Chondrocyte (in vitro differentiated cells): ENCODE measurements at regions not wholly inside any gene's neighbourhood (a gene's known extent, or its start where the extent isn't known, plus 50 kb on each side); places are given as distances from the start of the nearest gene placed in this dataset.
"Not testable (repeated sequence)": the region's sequence is repeated elsewhere in the genome, so short reads cannot be mapped to it uniquely, and the experiment has no call there.

Experiments used
- DNase-seq: peaks from one replicate; pipeline ENCODE4 v3.0.0; 2021; ENCODE audit warnings: mixed read lengths, low spot score
- H3K27ac Mint-ChIP-seq: one replicate; pipeline ENCODE4 v1.8.0; 2021; ENCODE audit warnings: mild to moderate bottlenecking, moderate library complexity, mixed read lengths; ENCODE audit not compliant: unreplicated experiment
- H3K27me3 Mint-ChIP-seq: 2 replicates; pipeline ENCODE4 v1.8.0; 2021; ENCODE audit warnings: low read depth, mixed read lengths
- H3K36me3 Mint-ChIP-seq: 2 replicates; pipeline ENCODE4 v1.8.0; 2021; ENCODE audit warnings: low read depth, mixed read lengths
- H3K4me1 Mint-ChIP-seq: 2 replicates; pipeline ENCODE4 v1.8.0; 2021; ENCODE audit warnings: low read depth, mild to moderate bottlenecking, mixed read lengths
- H3K4me3 Mint-ChIP-seq: one replicate; pipeline ENCODE4 v1.8.0; 2021; ENCODE audit warnings: mild to moderate bottlenecking, moderate library complexity, mixed read lengths; ENCODE audit not compliant: unreplicated experiment
- H3K9me3 Mint-ChIP-seq: 2 replicates; pipeline ENCODE4 v1.8.0; 2021; ENCODE audit warnings: low read depth, mixed read lengths
- CTCF ChIP-seq: fragments of 200-600 bp; sonication (generic); IDR thresholded peaks from 2 replicates; pipeline ENCODE4 v1.5.0; 2021; ENCODE audit warnings: antibody characterized with exemption, mild to moderate bottlenecking, moderate library complexity

GRCh38 chr15:45873781-45874180, 239.0 kb downstream of the SQOR start:
- no peak for DNase-seq
- Mint-ChIP-seq H3K27me3 (peaks cover 4% of the 10 kb centered on the region), H3K4me3 (no peak overlapping the region), H3K4me1 (peaks cover 18% of the 10 kb centered on the region), H3K9me3 (peaks cover 55% of the 10 kb centered on the region), H3K36me3 (peaks cover 2% of the 10 kb centered on the region), H3K27ac (no peak overlapping the region)
- no peak for TF ChIP-seq CTCF

- not testable (repeated sequence) for H3K27ac Mint-ChIP-seq, DNase-seq, H3K4me3 Mint-ChIP-seq, H3K36me3 Mint-ChIP-seq, H3K27me3 Mint-ChIP-seq
- Mint-ChIP-seq H3K9me3 (peaks cover 59% of the 10 kb centered on the region), H3K4me1 (peaks cover 18% of the 10 kb centered on the region)
Measured at GRCh38 chr15:45874566-45874965, 239.7 kb downstream of the SQOR start.

GRCh38 chr15:45884289-45884688, 249.5 kb downstream of the SQOR start:
- no peak for TF ChIP-seq CTCF
- no peak for DNase-seq
- H3K4me1 Mint-ChIP-seq: no peaks in the 10 kb centered on the region
- H3K9me3 Mint-ChIP-seq: peaks cover 8% of the 10 kb centered on the region
- no peaks in the 10 kb centered on the region for H3K36me3 Mint-ChIP-seq
- no peak overlapping the region for H3K4me3 Mint-ChIP-seq
- no peak overlapping the region for H3K27ac Mint-ChIP-seq
- peaks cover 6% of the 10 kb centered on the region for H3K27me3 Mint-ChIP-seq

GRCh38 chr15:45884755-45885445, 250.1 kb downstream of the SQOR start:
- Mint-ChIP-seq H3K27me3 (peaks cover 4% of the 10 kb centered on the region), H3K27ac (no peak overlapping the region), H3K4me1 (no peaks in the 10 kb centered on the region), H3K9me3 (peaks cover 8% of the 10 kb centered on the region), H3K4me3 (no peak overlapping the region), H3K36me3 (no peaks in the 10 kb centered on the region)
- no peak for DNase-seq
- TF ChIP-seq CTCF: no peak

GRCh38 chr15:45885801-45886200, 251.0 kb downstream of the SQOR start:
- H3K4me1 Mint-ChIP-seq: no peaks in the 10 kb centered on the region
- DNase-seq: no peak
- H3K4me3 Mint-ChIP-seq: no peak overlapping the region
- H3K27ac Mint-ChIP-seq: no peak overlapping the region
- peaks cover 8% of the 10 kb centered on the region for H3K9me3 Mint-ChIP-seq
- no peak for TF ChIP-seq CTCF
- H3K27me3 Mint-ChIP-seq: no peaks in the 10 kb centered on the region
- no peaks in the 10 kb centered on the region for H3K36me3 Mint-ChIP-seq

GRCh38 chr15:45891766-45892165, 256.9 kb downstream of the SQOR start:
- H3K4me1 Mint-ChIP-seq: no peaks in the 10 kb centered on the region
- H3K36me3 Mint-ChIP-seq: no peaks in the 10 kb centered on the region
- no peak overlapping the region for H3K4me3 Mint-ChIP-seq
- no peak for DNase-seq
- peaks cover 4% of the 10 kb centered on the region for H3K9me3 Mint-ChIP-seq
- no peak for TF ChIP-seq CTCF
- peaks cover 17% of the 10 kb centered on the region for H3K27me3 Mint-ChIP-seq
- no peak overlapping the region for H3K27ac Mint-ChIP-seq
